Testis (tissue), 2 donors: ENCODE measurements at regions not wholly inside any gene's neighbourhood (a gene's known extent, or its start where the extent isn't known, plus 50 kb on each side); places are given as distances from the start of the nearest gene placed in this dataset.

ENCODE experiments used
- DNase-seq: peaks from one replicate; pipeline ENCODE4 v3.0.0-alpha.2; 2019
- H3K27ac ChIP-seq, 2 donors: fragments of 200-600 bp; sonication (generic); one replicate each; pipeline ENCODE4 v1.5.1; 2019
- H3K27me3 ChIP-seq: fragments of 200-600 bp; sonication (generic); one replicate; pipeline ENCODE4 v1.5.1; 2019
- H3K36me3 ChIP-seq: fragments of 200-600 bp; sonication (generic); one replicate; pipeline ENCODE4 v1.5.1; 2017; ENCODE audit warnings: low read depth; ENCODE audit errors: missing control alignments
- H3K4me1 ChIP-seq: fragments of 200-600 bp; sonication (generic); one replicate; pipeline ENCODE4 v1.5.1; 2019
- H3K4me3 ChIP-seq, 2 donors: fragments of 200-600 bp; sonication (generic); one replicate each; pipeline ENCODE4 v1.5.1; 2017 to 2019
- H3K9me3 ChIP-seq: fragments of 200-600 bp; sonication (generic); one replicate; pipeline ENCODE4 v1.5.1; 2017
- POLR2A ChIP-seq: fragments of 450-650 bp; IDR thresholded peaks from one replicate; pipeline ENCODE4 v1.6.1; 2017; ENCODE audit warnings: antibody characterized with exemption, mild to moderate bottlenecking, moderate library complexity
- WGBS, 2 donors: methylation state at CpG; one replicate each; pipeline ENCODE4 v1.1.5; 2018; 5-methylcytosine and 5-hydroxymethylcytosine counted together
- intact Hi-C: fragments of 100-400 bp; cut with DNase I; formaldehyde crosslinking; loops from one replicate; pipeline ENCODE4 v1.15.1; 2023; ENCODE audit warnings: low total_unique reads
- TF ChIP-seq, protein P1 (sequence below), 3 experiments: fragments of 450-650 bp in 2 of 3; fragments of 200-600 bp in 1 of 3; sonication (generic) in 1 of 3; IDR thresholded peaks; one replicate each; pipeline ENCODE4 v1.5.1; 2016 to 2019; ENCODE audit warnings: antibody characterized with exemption in 3 of 3, mild to moderate bottlenecking in 2 of 3, moderate library complexity in 1 of 3

DNA sequence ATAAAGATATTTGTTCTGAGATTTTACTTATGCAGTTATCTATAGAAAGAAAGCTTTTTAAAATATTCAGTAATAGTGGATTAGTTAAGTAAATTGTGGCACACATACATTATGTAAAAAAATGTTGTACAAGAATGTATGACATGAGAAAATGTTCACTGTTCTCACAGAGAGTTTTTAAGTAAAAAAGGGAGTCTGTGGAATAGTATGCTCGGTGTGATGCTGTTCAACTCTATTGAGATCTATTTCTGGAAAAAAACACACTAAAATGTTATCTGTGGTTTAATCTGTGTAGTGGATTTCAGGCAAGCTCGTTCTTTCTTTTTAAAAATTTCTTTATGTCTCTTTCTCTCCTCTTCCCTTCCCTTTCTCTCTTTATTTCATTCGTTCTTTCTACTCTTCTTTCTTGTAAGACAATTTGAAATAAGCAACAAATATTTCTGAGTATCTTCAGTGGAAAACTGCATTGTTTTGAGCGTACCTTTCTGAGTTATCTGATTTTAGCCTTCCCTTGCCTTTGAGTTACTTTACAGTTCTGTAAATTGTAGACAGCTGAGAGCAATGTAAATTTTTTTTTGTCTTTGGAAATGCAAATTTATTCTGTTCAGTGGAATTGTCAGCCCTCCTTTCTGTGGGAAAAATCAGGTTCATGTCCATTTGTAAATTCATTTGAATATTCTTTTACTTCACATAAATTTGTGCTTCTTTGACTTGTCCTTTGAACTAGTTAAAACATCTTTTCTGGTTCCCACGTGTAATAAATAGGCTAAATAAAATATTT is 229.0 kb upstream of the NOX3 start:
- Histone ChIP-seq H3K9me3 (no peaks in the 10 kb centered on the region), H3K4me3 (no peak overlapping the region), H3K27me3 (no peaks in the 10 kb centered on the region), H3K36me3 (no peaks in the 10 kb centered on the region), H3K4me1 (no peaks in the 10 kb centered on the region), H3K27ac (no peak overlapping the region)
- intact Hi-C loops = no loop called here
- DNase-seq = no peak
- TF ChIP-seq POLR2A = no peak
- TF ChIP-seq, protein P1, sequence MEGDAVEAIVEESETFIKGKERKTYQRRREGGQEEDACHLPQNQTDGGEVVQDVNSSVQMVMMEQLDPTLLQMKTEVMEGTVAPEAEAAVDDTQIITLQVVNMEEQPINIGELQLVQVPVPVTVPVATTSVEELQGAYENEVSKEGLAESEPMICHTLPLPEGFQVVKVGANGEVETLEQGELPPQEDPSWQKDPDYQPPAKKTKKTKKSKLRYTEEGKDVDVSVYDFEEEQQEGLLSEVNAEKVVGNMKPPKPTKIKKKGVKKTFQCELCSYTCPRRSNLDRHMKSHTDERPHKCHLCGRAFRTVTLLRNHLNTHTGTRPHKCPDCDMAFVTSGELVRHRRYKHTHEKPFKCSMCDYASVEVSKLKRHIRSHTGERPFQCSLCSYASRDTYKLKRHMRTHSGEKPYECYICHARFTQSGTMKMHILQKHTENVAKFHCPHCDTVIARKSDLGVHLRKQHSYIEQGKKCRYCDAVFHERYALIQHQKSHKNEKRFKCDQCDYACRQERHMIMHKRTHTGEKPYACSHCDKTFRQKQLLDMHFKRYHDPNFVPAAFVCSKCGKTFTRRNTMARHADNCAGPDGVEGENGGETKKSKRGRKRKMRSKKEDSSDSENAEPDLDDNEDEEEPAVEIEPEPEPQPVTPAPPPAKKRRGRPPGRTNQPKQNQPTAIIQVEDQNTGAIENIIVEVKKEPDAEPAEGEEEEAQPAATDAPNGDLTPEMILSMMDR (IDR thresholded peaks at IDR 0.05) = no peak
- WGBS, 2 donors = 80 to 84% methylated on average over 5 of the region's 5 CpGs

DNA sequence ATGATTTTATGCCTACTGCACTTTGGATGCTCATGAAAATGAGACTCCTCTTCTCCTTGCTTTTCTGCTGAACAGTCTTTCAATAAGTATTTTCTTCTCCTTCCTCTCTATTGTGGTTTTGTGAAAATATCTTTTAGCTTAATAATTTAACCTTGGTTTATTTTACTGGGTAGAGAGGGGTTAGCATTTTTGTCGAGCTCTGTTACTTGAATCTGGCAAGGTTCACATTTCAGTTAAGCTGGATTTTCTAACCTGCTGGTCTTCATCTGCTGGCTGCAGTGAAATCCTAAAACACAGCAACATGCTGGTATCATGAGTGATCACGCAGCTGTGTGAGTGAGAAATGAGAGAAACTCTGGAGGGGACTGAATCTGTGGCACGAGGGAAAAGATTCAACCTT is 222.7 kb upstream of the NOX3 start:
- Histone ChIP-seq H3K4me1 (no peaks in the 10 kb centered on the region), H3K4me3 (no peak overlapping the region), H3K36me3 (no peaks in the 10 kb centered on the region), H3K9me3 (no peaks in the 10 kb centered on the region), H3K27me3 (no peaks in the 10 kb centered on the region), H3K27ac (no peak overlapping the region)
- 58 to 59% methylated on average over 3 of the region's 3 CpGs for WGBS, 2 donors
- DNase-seq = no peak
- intact Hi-C loops = no loop called here
- TF ChIP-seq POLR2A = no peak
- TF ChIP-seq, protein P1 (IDR thresholded peaks at IDR 0.05) = no peak

DNA sequence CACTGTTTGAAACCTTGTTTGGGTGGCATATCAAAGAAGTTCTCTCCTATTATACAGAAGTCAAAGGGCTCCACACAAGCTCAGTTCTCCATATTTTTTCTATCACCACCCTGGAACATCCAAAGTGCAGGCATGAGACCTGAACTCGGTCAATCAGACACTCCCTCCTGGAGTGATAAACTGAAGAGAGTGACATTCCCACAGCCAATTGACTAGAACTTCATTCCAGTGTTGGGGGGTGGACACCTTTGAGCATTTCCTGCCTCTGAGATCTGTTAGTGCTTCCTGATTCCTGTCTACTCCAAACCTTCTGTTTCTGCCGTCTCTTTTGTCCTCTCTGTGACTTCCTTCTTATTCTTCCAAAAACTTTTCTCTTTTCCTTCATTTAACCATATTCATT is 220.7 kb upstream of the NOX3 start:
- no peak overlapping the region for H3K27ac ChIP-seq
- WGBS, 2 donors = 70 to 73% methylated on average over 2 of the region's 2 CpGs
- TF ChIP-seq POLR2A = no peak
- TF ChIP-seq, protein P1 (IDR thresholded peaks at IDR 0.05) = no peak
- H3K4me3 ChIP-seq = no peak overlapping the region
- intact Hi-C loops = no loop called here
- H3K4me1 ChIP-seq = no peaks in the 10 kb centered on the region
- no peaks in the 10 kb centered on the region for H3K27me3 ChIP-seq
- no peaks in the 10 kb centered on the region for H3K9me3 ChIP-seq
- H3K36me3 ChIP-seq = no peaks in the 10 kb centered on the region
- DNase-seq = no peak

DNA sequence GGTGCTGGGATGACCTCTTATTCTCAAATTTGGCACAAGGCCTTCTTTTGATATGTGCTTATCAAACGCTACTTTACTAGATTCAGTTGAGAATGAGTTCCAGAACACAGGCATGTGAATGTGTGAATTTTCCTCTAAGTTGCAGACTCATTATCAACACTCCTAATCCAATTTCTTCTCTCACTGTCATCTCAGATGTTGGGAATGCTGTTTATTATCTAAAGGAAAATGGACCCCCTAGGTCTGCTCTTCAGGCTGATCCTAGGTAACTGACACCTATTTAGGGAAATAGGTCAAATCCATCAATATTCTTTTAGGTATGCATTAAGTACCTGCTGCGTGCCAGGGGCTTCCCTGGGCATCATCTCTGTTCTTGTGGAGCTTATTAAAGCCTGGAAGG is 215.0 kb upstream of the NOX3 start:
- DNase-seq = no peak
- Histone ChIP-seq H3K36me3 (no peaks in the 10 kb centered on the region), H3K27me3 (no peaks in the 10 kb centered on the region), H3K9me3 (no peaks in the 10 kb centered on the region), H3K4me3 (no peak overlapping the region), H3K4me1 (no peaks in the 10 kb centered on the region), H3K27ac (no peak overlapping the region)
- TF ChIP-seq, protein P1 (IDR thresholded peaks at IDR 0.05) = no peak
- TF ChIP-seq POLR2A = no peak
- 89 to 91% methylated on average over 2 of the region's 2 CpGs for WGBS, 2 donors
- intact Hi-C loops = no loop called here
